ENCODE measurements at regions not wholly inside any gene's neighbourhood (a gene's known extent, or its start where the extent isn't known, plus 50 kb on each side); places are given as distances from the start of the nearest gene placed in this dataset.

GRCh38 chr10:25699631-25700030 lies 234.4 kb upstream of the MYO3A start:
- Histone ChIP-seq H3K36me3 (no peaks in the 10 kb centered on the region), H3K27me3 (no peaks in the 10 kb centered on the region), H3K4me1 (no peaks in the 10 kb centered on the region), H3K27ac (no peak overlapping the region), H3K4me3 (no peak overlapping the region), H3K9me3 (no peaks in the 10 kb centered on the region)
- intact Hi-C loops (cut with DNase I; ENCODE audit: low total_unique reads) (no loop called here), in situ Hi-C loops (cut with MboI; ENCODE audit: low pct_ligation_motif_present in 1 of 4, low pct_unique_long_range_greater_than_20kb in 1 of 4, low sequenced_read_pairs in 3 of 4) (no loop called here)
- WGBS, 2 donors (ENCODE audit: low coverage in 1 of 2), result 97% methylated on average over 2 of the region's 2 CpGs; no CpG with 5 or more reads in 1 of the 2 donors
- no peak for DNase-seq
- TF ChIP-seq POLR2A (IDR thresholded peaks at IDR 0.05), result no peak
- no peak for TF ChIP-seq CTCF (IDR thresholded peaks at IDR 0.05)
- no peak for TF ChIP-seq POLR2AphosphoS5 (IDR thresholded peaks at IDR 0.05)
- TF ChIP-seq EP300 (IDR thresholded peaks at IDR 0.05; ENCODE audit: low read depth), result no peak

GRCh38 chr10:25701652-25702051 lies 232.4 kb upstream of the MYO3A start:
- intact Hi-C loops (cut with DNase I; ENCODE audit: low total_unique reads), result no loop called here
- H3K27me3 ChIP-seq, result no peaks in the 10 kb centered on the region
- H3K4me3 ChIP-seq, result no peak overlapping the region
- no peaks in the 10 kb centered on the region for H3K9me3 ChIP-seq
- in situ Hi-C loops (cut with MboI; ENCODE audit: low pct_ligation_motif_present in 1 of 4, low pct_unique_long_range_greater_than_20kb in 1 of 4, low sequenced_read_pairs in 3 of 4), result no loop called here
- no peak for DNase-seq
- H3K27ac ChIP-seq, result no peak overlapping the region
- H3K36me3 ChIP-seq, result no peaks in the 10 kb centered on the region
- 64% methylated on average over 15 of the region's 15 CpGs; no CpG with 5 or more reads in 1 of the 2 donors for WGBS, 2 donors (ENCODE audit: low coverage in 1 of 2)
- H3K4me1 ChIP-seq, result no peaks in the 10 kb centered on the region
- TF ChIP-seq EP300 (IDR thresholded peaks at IDR 0.05; ENCODE audit: low read depth) (no peak), POLR2A (IDR thresholded peaks at IDR 0.05) (no peak), CTCF (IDR thresholded peaks at IDR 0.05) (no peak), POLR2AphosphoS5 (IDR thresholded peaks at IDR 0.05) (no peak)

- H3K36me3 ChIP-seq, result no peaks in the 10 kb centered on the region
- H3K4me3 ChIP-seq, result no peak overlapping the region
- intact Hi-C loops (cut with DNase I; ENCODE audit: low total_unique reads), result no loop called here
- 72 to 74% methylated on average over 6 of the region's 6 CpGs for WGBS, 2 donors (ENCODE audit: low coverage in 1 of 2)
- TF ChIP-seq EP300 (IDR thresholded peaks at IDR 0.05; ENCODE audit: low read depth) (no peak), POLR2A (IDR thresholded peaks at IDR 0.05) (no peak), POLR2AphosphoS5 (IDR thresholded peaks at IDR 0.05) (no peak), CTCF (IDR thresholded peaks at IDR 0.05) (no peak)
- H3K9me3 ChIP-seq, result no peaks in the 10 kb centered on the region
- H3K4me1 ChIP-seq, result no peaks in the 10 kb centered on the region
- in situ Hi-C loops (cut with MboI; ENCODE audit: low pct_ligation_motif_present in 1 of 4, low pct_unique_long_range_greater_than_20kb in 1 of 4, low sequenced_read_pairs in 3 of 4), result no loop called here
- no peaks in the 10 kb centered on the region for H3K27me3 ChIP-seq
- H3K27ac ChIP-seq, result no peak overlapping the region
- no peak for DNase-seq
Observed at GRCh38 chr10:25704622-25705021, 229.4 kb upstream of the MYO3A start.

- WGBS, 2 donors (ENCODE audit: low coverage in 1 of 2), result 65% methylated on average over 4 of the region's 4 CpGs; no CpG with 5 or more reads in 1 of the 2 donors
- no peaks in the 10 kb centered on the region for H3K36me3 ChIP-seq
- H3K4me3 ChIP-seq, result no peak overlapping the region
- TF ChIP-seq POLR2A (IDR thresholded peaks at IDR 0.05) (no peak), POLR2AphosphoS5 (IDR thresholded peaks at IDR 0.05) (no peak), EP300 (IDR thresholded peaks at IDR 0.05; ENCODE audit: low read depth) (no peak), CTCF (IDR thresholded peaks at IDR 0.05) (no peak)
- DNase-seq, result no peak
- no peaks in the 10 kb centered on the region for H3K4me1 ChIP-seq
- H3K27ac ChIP-seq, result no peak overlapping the region
- intact Hi-C loops (cut with DNase I; ENCODE audit: low total_unique reads) (no loop called here), in situ Hi-C loops (cut with MboI; ENCODE audit: low pct_ligation_motif_present in 1 of 4, low pct_unique_long_range_greater_than_20kb in 1 of 4, low sequenced_read_pairs in 3 of 4) (no loop called here)
- no peaks in the 10 kb centered on the region for H3K27me3 ChIP-seq
- H3K9me3 ChIP-seq, result no peaks in the 10 kb centered on the region
Observed at GRCh38 chr10:25707572-25707971, 226.5 kb upstream of the MYO3A start.
